ENCODE measurements at regions not wholly inside any gene's neighbourhood (a gene's known extent, or its start where the extent isn't known, plus 50 kb on each side); places are given as distances from the start of the nearest gene placed in this dataset.

DNA sequence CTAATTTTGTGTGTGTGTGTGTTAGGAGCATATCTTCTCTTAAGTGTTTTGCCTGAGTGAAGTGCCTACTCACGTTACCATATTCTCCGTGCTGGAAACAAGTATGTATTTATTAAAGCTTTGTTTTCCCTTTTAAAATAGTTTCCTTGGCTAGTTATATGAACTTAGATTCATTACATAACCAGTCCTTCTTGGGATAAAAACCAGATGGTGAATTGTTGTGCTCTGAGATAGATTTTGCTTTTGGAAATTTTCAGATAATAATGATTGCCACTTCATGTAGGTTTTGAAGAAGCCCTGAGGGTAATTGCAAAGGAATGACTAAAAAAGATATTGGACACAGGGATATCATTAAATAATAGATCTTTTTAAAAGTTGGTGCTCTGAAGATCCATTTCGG, 390.2 kb upstream of the SGO1 start:
- TF ChIP-seq, protein P1, sequence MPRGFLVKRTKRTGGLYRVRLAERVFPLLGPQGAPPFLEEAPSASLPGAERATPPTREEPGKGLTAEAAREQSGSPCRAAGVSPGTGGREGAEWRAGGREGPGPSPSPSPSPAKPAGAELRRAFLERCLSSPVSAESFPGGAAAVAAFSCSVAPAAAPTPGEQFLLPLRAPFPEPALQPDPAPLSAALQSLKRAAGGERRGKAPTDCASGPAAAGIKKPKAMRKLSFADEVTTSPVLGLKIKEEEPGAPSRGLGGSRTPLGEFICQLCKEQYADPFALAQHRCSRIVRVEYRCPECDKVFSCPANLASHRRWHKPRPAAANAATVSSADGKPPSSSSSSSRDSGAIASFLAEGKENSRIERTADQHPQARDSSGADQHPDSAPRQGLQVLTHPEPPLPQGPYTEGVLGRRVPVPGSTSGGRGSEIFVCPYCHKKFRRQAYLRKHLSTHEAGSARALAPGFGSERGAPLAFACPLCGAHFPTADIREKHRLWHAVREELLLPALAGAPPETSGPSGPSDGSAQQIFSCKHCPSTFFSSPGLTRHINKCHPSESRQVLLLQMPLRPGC (tag by site-specific recombination; IDR thresholded peaks at IDR 0.05), result no peak
- TF ChIP-seq, protein P2, sequence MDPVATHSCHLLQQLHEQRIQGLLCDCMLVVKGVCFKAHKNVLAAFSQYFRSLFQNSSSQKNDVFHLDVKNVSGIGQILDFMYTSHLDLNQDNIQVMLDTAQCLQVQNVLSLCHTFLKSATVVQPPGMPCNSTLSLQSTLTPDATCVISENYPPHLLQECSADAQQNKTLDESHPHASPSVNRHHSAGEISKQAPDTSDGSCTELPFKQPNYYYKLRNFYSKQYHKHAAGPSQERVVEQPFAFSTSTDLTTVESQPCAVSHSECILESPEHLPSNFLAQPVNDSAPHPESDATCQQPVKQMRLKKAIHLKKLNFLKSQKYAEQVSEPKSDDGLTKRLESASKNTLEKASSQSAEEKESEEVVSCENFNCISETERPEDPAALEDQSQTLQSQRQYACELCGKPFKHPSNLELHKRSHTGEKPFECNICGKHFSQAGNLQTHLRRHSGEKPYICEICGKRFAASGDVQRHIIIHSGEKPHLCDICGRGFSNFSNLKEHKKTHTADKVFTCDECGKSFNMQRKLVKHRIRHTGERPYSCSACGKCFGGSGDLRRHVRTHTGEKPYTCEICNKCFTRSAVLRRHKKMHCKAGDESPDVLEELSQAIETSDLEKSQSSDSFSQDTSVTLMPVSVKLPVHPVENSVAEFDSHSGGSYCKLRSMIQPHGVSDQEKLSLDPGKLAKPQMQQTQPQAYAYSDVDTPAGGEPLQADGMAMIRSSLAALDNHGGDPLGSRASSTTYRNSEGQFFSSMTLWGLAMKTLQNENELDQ (tag by site-specific recombination; IDR thresholded peaks at IDR 0.05; ENCODE audit: low read depth), result no peak
- TF ChIP-seq, protein P3, sequence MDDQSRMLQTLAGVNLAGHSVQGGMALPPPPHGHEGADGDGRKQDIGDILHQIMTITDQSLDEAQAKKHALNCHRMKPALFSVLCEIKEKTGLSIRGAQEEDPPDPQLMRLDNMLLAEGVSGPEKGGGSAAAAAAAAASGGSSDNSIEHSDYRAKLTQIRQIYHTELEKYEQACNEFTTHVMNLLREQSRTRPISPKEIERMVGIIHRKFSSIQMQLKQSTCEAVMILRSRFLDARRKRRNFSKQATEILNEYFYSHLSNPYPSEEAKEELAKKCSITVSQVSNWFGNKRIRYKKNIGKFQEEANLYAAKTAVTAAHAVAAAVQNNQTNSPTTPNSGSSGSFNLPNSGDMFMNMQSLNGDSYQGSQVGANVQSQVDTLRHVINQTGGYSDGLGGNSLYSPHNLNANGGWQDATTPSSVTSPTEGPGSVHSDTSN (CRISPR knock-in tag; IDR thresholded peaks at IDR 0.05), result no peak
- TF ChIP-seq, protein P4, sequence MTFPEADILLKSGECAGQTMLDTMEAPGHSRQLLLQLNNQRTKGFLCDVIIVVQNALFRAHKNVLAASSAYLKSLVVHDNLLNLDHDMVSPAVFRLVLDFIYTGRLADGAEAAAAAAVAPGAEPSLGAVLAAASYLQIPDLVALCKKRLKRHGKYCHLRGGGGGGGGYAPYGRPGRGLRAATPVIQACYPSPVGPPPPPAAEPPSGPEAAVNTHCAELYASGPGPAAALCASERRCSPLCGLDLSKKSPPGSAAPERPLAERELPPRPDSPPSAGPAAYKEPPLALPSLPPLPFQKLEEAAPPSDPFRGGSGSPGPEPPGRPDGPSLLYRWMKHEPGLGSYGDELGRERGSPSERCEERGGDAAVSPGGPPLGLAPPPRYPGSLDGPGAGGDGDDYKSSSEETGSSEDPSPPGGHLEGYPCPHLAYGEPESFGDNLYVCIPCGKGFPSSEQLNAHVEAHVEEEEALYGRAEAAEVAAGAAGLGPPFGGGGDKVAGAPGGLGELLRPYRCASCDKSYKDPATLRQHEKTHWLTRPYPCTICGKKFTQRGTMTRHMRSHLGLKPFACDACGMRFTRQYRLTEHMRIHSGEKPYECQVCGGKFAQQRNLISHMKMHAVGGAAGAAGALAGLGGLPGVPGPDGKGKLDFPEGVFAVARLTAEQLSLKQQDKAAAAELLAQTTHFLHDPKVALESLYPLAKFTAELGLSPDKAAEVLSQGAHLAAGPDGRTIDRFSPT (tag by site-specific recombination; IDR thresholded peaks at IDR 0.05), result no peak
- TF ChIP-seq ZNF274 (IDR thresholded peaks at IDR 0.05; ENCODE audit: low read length) (no peak), ZNF274 (tag by site-specific recombination; IDR thresholded peaks at IDR 0.05; ENCODE audit: borderline replicate concordance) (no peak), ZNF423 (tag by site-specific recombination; IDR thresholded peaks at IDR 0.05) (no peak), YY1 (tag by site-specific recombination; IDR thresholded peaks at IDR 0.05) (no peak), ZNF670 (tag by site-specific recombination; IDR thresholded peaks at IDR 0.05; ENCODE audit: low read depth) (no peak), SETDB1 (IDR thresholded peaks at IDR 0.05; ENCODE audit: insufficient read length, low read length) (no peak), KLF9 (tag by site-specific recombination; IDR thresholded peaks at IDR 0.05; ENCODE audit: low read depth) (no peak), ZNF514 (tag by site-specific recombination; IDR thresholded peaks at IDR 0.05) (no peak), ZEB2 (tag by site-specific recombination; IDR thresholded peaks at IDR 0.05) (no peak)
- TF ChIP-seq, protein P5, sequence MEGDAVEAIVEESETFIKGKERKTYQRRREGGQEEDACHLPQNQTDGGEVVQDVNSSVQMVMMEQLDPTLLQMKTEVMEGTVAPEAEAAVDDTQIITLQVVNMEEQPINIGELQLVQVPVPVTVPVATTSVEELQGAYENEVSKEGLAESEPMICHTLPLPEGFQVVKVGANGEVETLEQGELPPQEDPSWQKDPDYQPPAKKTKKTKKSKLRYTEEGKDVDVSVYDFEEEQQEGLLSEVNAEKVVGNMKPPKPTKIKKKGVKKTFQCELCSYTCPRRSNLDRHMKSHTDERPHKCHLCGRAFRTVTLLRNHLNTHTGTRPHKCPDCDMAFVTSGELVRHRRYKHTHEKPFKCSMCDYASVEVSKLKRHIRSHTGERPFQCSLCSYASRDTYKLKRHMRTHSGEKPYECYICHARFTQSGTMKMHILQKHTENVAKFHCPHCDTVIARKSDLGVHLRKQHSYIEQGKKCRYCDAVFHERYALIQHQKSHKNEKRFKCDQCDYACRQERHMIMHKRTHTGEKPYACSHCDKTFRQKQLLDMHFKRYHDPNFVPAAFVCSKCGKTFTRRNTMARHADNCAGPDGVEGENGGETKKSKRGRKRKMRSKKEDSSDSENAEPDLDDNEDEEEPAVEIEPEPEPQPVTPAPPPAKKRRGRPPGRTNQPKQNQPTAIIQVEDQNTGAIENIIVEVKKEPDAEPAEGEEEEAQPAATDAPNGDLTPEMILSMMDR (tag by site-specific recombination; IDR thresholded peaks at IDR 0.05), result no peak
- TF ChIP-seq, protein P6, sequence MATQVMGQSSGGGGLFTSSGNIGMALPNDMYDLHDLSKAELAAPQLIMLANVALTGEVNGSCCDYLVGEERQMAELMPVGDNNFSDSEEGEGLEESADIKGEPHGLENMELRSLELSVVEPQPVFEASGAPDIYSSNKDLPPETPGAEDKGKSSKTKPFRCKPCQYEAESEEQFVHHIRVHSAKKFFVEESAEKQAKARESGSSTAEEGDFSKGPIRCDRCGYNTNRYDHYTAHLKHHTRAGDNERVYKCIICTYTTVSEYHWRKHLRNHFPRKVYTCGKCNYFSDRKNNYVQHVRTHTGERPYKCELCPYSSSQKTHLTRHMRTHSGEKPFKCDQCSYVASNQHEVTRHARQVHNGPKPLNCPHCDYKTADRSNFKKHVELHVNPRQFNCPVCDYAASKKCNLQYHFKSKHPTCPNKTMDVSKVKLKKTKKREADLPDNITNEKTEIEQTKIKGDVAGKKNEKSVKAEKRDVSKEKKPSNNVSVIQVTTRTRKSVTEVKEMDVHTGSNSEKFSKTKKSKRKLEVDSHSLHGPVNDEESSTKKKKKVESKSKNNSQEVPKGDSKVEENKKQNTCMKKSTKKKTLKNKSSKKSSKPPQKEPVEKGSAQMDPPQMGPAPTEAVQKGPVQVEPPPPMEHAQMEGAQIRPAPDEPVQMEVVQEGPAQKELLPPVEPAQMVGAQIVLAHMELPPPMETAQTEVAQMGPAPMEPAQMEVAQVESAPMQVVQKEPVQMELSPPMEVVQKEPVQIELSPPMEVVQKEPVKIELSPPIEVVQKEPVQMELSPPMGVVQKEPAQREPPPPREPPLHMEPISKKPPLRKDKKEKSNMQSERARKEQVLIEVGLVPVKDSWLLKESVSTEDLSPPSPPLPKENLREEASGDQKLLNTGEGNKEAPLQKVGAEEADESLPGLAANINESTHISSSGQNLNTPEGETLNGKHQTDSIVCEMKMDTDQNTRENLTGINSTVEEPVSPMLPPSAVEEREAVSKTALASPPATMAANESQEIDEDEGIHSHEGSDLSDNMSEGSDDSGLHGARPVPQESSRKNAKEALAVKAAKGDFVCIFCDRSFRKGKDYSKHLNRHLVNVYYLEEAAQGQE (tag by site-specific recombination; IDR thresholded peaks at IDR 0.05), result no peak
